DND-41 (cell line): ENCODE measurements at regions not wholly inside any gene's neighbourhood (a gene's known extent, or its start where the extent isn't known, plus 50 kb on each side); places are given as distances from the start of the nearest gene placed in this dataset.

Experiments used
- ATAC-seq: fragments of 200-7000 bp; cut with Tn5 transposase; 3 replicates; pipeline ENCODE4 v1.9.1; 2021; ENCODE audit warnings: low read depth; ENCODE audit not compliant: insufficient read depth
- DNase-seq: peaks from one replicate; pipeline ENCODE4 v3.0.0-alpha.2; 2020
- H2AFZ ChIP-seq: 2 replicates; pipeline ENCODE4 v1.6.0; 2012; ENCODE audit warnings: low read depth, low read length
- H3K27ac ChIP-seq: 2 replicates; pipeline ENCODE4 v1.5.1; 2012; ENCODE audit warnings: low read length, inconsistent platforms
- H3K27me3 ChIP-seq: fragments of 200-600 bp; sonication (generic); 2 replicates; pipeline ENCODE4 v1.6.0; 2012; ENCODE audit warnings: low read length, mild to moderate bottlenecking, inconsistent platforms; ENCODE audit not compliant: insufficient read depth, poor library complexity
- H3K36me3 ChIP-seq: 2 replicates; pipeline ENCODE4 v1.5.1; 2012; ENCODE audit warnings: low read length, inconsistent platforms; ENCODE audit not compliant: insufficient read depth
- H3K4me1 ChIP-seq: 2 replicates; pipeline ENCODE4 v1.5.1; 2012; ENCODE audit warnings: mild to moderate bottlenecking, low read length; ENCODE audit not compliant: insufficient read depth
- H3K4me2 ChIP-seq: 2 replicates; pipeline ENCODE4 v1.6.0; 2012; ENCODE audit warnings: mild to moderate bottlenecking, moderate library complexity, low read length, inconsistent platforms; ENCODE audit not compliant: insufficient read depth
- H3K4me3 ChIP-seq, 2 experiments: fragments of 200-600 bp in 1 of 2; shearing (Covaris generic) in 1 of 2; 2 replicates each; pipeline ENCODE4 v1.5.1; 2012 to 2016; ENCODE audit warnings: inconsistent platforms in 2 of 2, low read length in 2 of 2, mild to moderate bottlenecking in 2 of 2, low read depth in 1 of 2, moderate library complexity in 1 of 2
- H3K79me2 ChIP-seq: 2 replicates; pipeline ENCODE4 v1.6.0; 2012; ENCODE audit warnings: low read length, inconsistent platforms; ENCODE audit not compliant: insufficient read depth
- H3K9ac ChIP-seq: 2 replicates; pipeline ENCODE4 v1.6.0; 2012; ENCODE audit warnings: low read depth, mild to moderate bottlenecking, inconsistent platforms, low read length, moderate library complexity
- H3K9me3 ChIP-seq: 2 replicates; pipeline ENCODE4 v1.5.1; 2012; ENCODE audit warnings: low read length, moderate library complexity, mild to moderate bottlenecking, inconsistent platforms; ENCODE audit not compliant: insufficient read depth, severe bottlenecking
- H4K20me1 ChIP-seq: 2 replicates; pipeline ENCODE4 v1.6.0; 2012; ENCODE audit warnings: low read length; ENCODE audit not compliant: insufficient read depth
- EZH2 ChIP-seq: IDR thresholded peaks from 3 replicates; pipeline ENCODE4 v1.6.1; 2012; ENCODE audit warnings: borderline replicate concordance, low read depth, mild to moderate bottlenecking, moderate library complexity, low read length, inconsistent platforms; ENCODE audit not compliant: severe bottlenecking
- TF ChIP-seq, protein P1 (sequence below): IDR thresholded peaks from 2 replicates; pipeline ENCODE4 v1.5.1; 2012; ENCODE audit warnings: borderline replicate concordance, low read length, moderate library complexity, mild to moderate bottlenecking; ENCODE audit not compliant: poor library complexity, severe bottlenecking; ENCODE audit errors: extremely low read depth

DNA sequence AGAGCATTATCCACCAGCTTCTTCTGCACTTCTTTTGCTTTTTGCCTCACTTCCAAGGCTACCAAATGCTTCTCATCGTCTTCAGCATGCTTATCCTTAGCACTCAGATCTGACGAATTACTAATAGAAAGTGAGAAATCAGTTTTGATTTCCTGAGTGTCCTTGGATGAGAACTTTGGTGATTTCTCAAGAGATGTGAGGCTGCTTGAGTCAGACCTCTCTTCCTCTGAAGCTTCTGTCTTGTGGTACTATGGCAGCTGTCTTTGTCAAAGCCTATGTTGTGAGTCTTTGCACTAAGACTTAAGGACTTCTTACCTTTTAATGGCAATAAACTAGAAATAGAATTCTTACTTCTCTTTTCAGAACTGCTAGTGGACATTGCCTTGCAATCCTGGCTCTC, 169.9 kb downstream of the CPE start:
- H3K4me3 ChIP-seq = no peak overlapping the region
- H3K4me1 ChIP-seq = no peaks in the 10 kb centered on the region
- no peak overlapping the region for H2AFZ ChIP-seq
- no peaks in the 10 kb centered on the region for H3K9me3 ChIP-seq
- no peak overlapping the region for H3K27ac ChIP-seq
- no peak for DNase-seq
- H3K27me3 ChIP-seq = no peaks in the 10 kb centered on the region
- no peaks in the 10 kb centered on the region for H3K36me3 ChIP-seq
- no peak overlapping the region for H3K4me2 ChIP-seq
- no peak overlapping the region for H3K9ac ChIP-seq
- H3K79me2 ChIP-seq = no peaks in the 10 kb centered on the region
- ATAC-seq = no peak
- no peak for TF ChIP-seq EZH2
- TF ChIP-seq, protein P1, sequence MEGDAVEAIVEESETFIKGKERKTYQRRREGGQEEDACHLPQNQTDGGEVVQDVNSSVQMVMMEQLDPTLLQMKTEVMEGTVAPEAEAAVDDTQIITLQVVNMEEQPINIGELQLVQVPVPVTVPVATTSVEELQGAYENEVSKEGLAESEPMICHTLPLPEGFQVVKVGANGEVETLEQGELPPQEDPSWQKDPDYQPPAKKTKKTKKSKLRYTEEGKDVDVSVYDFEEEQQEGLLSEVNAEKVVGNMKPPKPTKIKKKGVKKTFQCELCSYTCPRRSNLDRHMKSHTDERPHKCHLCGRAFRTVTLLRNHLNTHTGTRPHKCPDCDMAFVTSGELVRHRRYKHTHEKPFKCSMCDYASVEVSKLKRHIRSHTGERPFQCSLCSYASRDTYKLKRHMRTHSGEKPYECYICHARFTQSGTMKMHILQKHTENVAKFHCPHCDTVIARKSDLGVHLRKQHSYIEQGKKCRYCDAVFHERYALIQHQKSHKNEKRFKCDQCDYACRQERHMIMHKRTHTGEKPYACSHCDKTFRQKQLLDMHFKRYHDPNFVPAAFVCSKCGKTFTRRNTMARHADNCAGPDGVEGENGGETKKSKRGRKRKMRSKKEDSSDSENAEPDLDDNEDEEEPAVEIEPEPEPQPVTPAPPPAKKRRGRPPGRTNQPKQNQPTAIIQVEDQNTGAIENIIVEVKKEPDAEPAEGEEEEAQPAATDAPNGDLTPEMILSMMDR = no peak
- H4K20me1 ChIP-seq = no peaks in the 10 kb centered on the region

DNA sequence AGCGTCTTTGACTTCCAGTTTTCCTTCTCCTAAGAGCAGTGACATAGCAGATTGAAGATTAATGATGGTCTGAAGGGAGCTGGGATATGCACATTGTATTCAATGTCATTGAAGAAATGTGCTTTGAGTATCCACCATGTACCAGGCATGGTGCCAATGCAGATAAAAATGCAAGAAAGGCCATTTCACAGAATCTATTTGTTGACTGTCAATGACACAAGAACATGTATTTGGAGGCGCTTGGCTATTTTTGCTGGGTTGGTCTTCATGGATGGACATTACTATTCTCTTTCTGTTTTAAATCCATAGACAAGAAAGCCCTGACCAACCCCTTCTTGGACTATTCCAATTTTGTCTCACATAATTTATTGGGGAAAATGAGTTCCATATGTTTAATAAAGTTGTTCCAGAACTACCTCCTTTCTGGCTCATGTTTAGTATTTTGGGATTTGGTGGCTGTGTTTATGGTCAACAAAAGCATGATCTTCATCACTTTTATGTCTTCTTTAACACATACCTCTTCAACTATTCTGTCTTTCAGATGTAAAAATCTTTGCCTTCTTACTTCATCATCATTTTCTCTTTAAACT, 174.5 kb downstream of the CPE start:
- no peak overlapping the region for H3K4me2 ChIP-seq
- no peak overlapping the region for H3K4me3 ChIP-seq
- no peaks in the 10 kb centered on the region for H3K9me3 ChIP-seq
- no peak overlapping the region for H3K27ac ChIP-seq
- no peaks in the 10 kb centered on the region for H4K20me1 ChIP-seq
- TF ChIP-seq, protein P1 = no peak
- TF ChIP-seq EZH2 = no peak
- no peak overlapping the region for H3K9ac ChIP-seq
- no peak for DNase-seq
- H3K79me2 ChIP-seq = no peaks in the 10 kb centered on the region
- no peaks in the 10 kb centered on the region for H3K27me3 ChIP-seq
- no peak overlapping the region for H2AFZ ChIP-seq
- no peak for ATAC-seq
- H3K36me3 ChIP-seq = no peaks in the 10 kb centered on the region
- H3K4me1 ChIP-seq = no peaks in the 10 kb centered on the region

DNA sequence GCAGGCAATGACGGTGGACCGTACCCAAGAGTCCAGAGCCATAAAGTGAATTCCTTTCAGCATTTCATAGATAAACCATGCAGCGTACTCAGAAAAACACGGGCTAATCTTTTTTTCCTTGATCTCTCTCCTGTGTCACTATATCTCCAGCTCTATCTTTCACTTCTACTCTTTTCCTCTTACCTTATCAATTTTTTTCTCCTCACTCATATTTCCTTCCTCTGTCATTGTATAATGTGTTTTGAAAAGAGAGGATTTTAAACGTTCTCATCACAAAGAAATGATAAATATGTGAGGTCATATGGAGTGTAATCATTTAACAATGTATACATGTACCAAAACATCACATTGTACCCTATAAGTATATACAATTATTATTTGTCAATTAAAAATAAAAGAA, 176.5 kb downstream of the CPE start:
- ATAC-seq (no peak), DNase-seq (no peak)

More for the DNA sequence above, 176.5 kb downstream of the CPE start:
- Histone ChIP-seq H3K4me2 (no peak overlapping the region), H3K9me3 (no peaks in the 10 kb centered on the region), H3K4me3 (no peak overlapping the region), H3K27ac (no peak overlapping the region), H3K79me2 (no peaks in the 10 kb centered on the region), H3K9ac (no peak overlapping the region), H3K4me1 (no peaks in the 10 kb centered on the region), H3K27me3 (no peaks in the 10 kb centered on the region), H3K36me3 (no peaks in the 10 kb centered on the region), H2AFZ (no peak overlapping the region), H4K20me1 (no peaks in the 10 kb centered on the region)
- TF ChIP-seq, protein P1 = no peak
- TF ChIP-seq EZH2 = no peak
